B cell (primary cell): ENCODE measurements at regions not wholly inside any gene's neighbourhood (a gene's known extent, or its start where the extent isn't known, plus 50 kb on each side); places are given as distances from the start of the nearest gene placed in this dataset.

Source experiments
- ATAC-seq: fragments of 200-7000 bp; cut with Tn5 transposase; one replicate; pipeline ENCODE4 v1.10.0; 2021; ENCODE audit warnings: low read depth, mild to moderate bottlenecking, moderate number of reproducible peaks, moderate library complexity
- CTCF ChIA-PET: fragments of 350-600 bp; sonication (Branson Sonifier 250); formaldehyde crosslinking; loops from one replicate; lab custom pipeline; 2021; ENCODE audit warnings: antibody characterized with exemption, inconsistent platforms; lab: Charles Lee
- POLR2A ChIA-PET: fragments of 350-600 bp; sonication (Branson Sonifier 250); formaldehyde crosslinking; loops from one replicate; lab custom pipeline; 2021; ENCODE audit warnings: antibody characterized with exemption; lab: Charles Lee
- DNase-seq: peaks from one replicate; pipeline ENCODE4 v3.0.0; 2013
- H2AFZ ChIP-seq: 2 replicates; pipeline ENCODE4 v1.6.1; 2012; ENCODE audit warnings: mild to moderate bottlenecking, low read depth, low read length; ENCODE audit not compliant: insufficient read depth, poor library complexity, severe bottlenecking
- H3K27ac ChIP-seq, 2 donors: 1 replicate in 1 of 2; 2 replicates in 1 of 2; pipeline ENCODE4 v1.5.1; 2012 to 2013; ENCODE audit warnings: low read length in 2 of 2, mild to moderate bottlenecking in 2 of 2, moderate library complexity in 1 of 2
- H3K27me3 ChIP-seq, 4 experiments: fragments of 200-600 bp in 1 of 4; sonication (generic) in 1 of 4; replicated peaks in 1 of 4; 1 replicate in 2 of 4; 2 replicates in 2 of 4; pipeline versions ENCODE4 v1.6.1 to v1.7.0; 2013 to 2016; ENCODE audit warnings: low read length in 3 of 4, mild to moderate bottlenecking in 2 of 4, mixed read lengths in 1 of 4, moderate library complexity in 1 of 4; ENCODE audit not compliant: insufficient read depth in 4 of 4, control insufficient read depth in 3 of 4; ENCODE audit errors: control extremely low read depth in 1 of 4
- H3K36me3 ChIP-seq, 2 experiments: replicated peaks in 1 of 2; 1 replicate in 1 of 2; 2 replicates in 1 of 2; pipeline versions ENCODE4 v1.6.1 to v1.7.1; 2013; ENCODE audit warnings: low read length in 1 of 2; ENCODE audit not compliant: insufficient read depth in 2 of 2, control insufficient read depth in 1 of 2; ENCODE audit errors: control extremely low read depth in 1 of 2, extremely low read depth in 1 of 2
- H3K4me1 ChIP-seq, 2 donors: fragments of 200-600 bp in 1 of 2; sonication (generic) in 1 of 2; 1 replicate in 1 of 2; 2 replicates in 1 of 2; pipeline versions ENCODE4 v1.5.1 to v1.6.1; 2013 to 2017; ENCODE audit warnings: low read length in 2 of 2; ENCODE audit not compliant: control insufficient read depth in 2 of 2, insufficient read depth in 2 of 2
- H3K4me2 ChIP-seq: replicated peaks from 2 replicates; pipeline ENCODE3; 2012; ENCODE audit warnings: mild to moderate bottlenecking, low read depth, low read length; ENCODE audit not compliant: poor library complexity, severe bottlenecking
- H3K4me3 ChIP-seq, 5 experiments: fragments of 200-600 bp in 1 of 5; sonication (generic) in 1 of 5; 1 replicate in 3 of 5; 2 replicates in 2 of 5; pipeline versions ENCODE4 v1.5.1 to v1.7.0; 2011 to 2016; ENCODE audit warnings: low read length in 4 of 5, mild to moderate bottlenecking in 4 of 5, low read depth in 2 of 5, control low read depth in 1 of 5, moderate library complexity in 1 of 5; ENCODE audit not compliant: insufficient read depth in 1 of 5; ENCODE audit errors: control extremely low read depth in 1 of 5, extremely low read depth in 1 of 5
- H3K79me2 ChIP-seq: fragments of 200-600 bp; sonication (generic); one replicate; pipeline ENCODE4 v1.6.0; 2016; ENCODE audit warnings: low read length; ENCODE audit not compliant: control insufficient read depth, insufficient read depth
- H3K9ac ChIP-seq: fragments of 200-600 bp; sonication (generic); 2 replicates; pipeline ENCODE4 v1.6.1; 2017; ENCODE audit warnings: mild to moderate bottlenecking, low read length, moderate library complexity
- H3K9me3 ChIP-seq, 3 donors: one replicate each; pipeline versions ENCODE4 v1.6.1 to v1.7.1; 2013; ENCODE audit warnings: low read length in 2 of 3; ENCODE audit not compliant: control insufficient read depth in 2 of 3, insufficient read depth in 1 of 3; ENCODE audit errors: control extremely low read depth in 1 of 3
- H4K20me1 ChIP-seq: 2 replicates; pipeline ENCODE4 v1.6.0; 2012; ENCODE audit warnings: mild to moderate bottlenecking, low read length; ENCODE audit not compliant: insufficient read depth, control insufficient read depth, poor library complexity, severe bottlenecking
- H3K27ac Mint-ChIP-seq: one replicate; pipeline ENCODE4 v1.8.0; 2021; ENCODE audit warnings: mixed read lengths
- H3K27me3 Mint-ChIP-seq: one replicate; pipeline ENCODE4 v1.8.0; 2021; ENCODE audit warnings: mixed read lengths
- H3K4me1 Mint-ChIP-seq: one replicate; pipeline ENCODE4 v1.8.0; 2021; ENCODE audit warnings: mixed read lengths
- H3K4me3 Mint-ChIP-seq: one replicate; pipeline ENCODE4 v1.8.0; 2021; ENCODE audit warnings: mixed read lengths
- H3K9me3 Mint-ChIP-seq: one replicate; pipeline ENCODE4 v1.8.0; 2022; ENCODE audit warnings: mixed read lengths; ENCODE audit not compliant: insufficient read depth
- EZH2 ChIP-seq: IDR thresholded peaks from 2 replicates; pipeline ENCODE4 v1.6.1; 2012; ENCODE audit warnings: borderline replicate concordance, low read depth, mild to moderate bottlenecking, moderate library complexity, low read length; ENCODE audit not compliant: insufficient read depth, poor library complexity, severe bottlenecking
- WGBS: methylation state at CpG from one replicate; pipeline ENCODE4 v1.1.5; 2013; ENCODE audit warnings: missing lambda C conversion rate; ENCODE audit not compliant: insufficient coverage; 5-methylcytosine and 5-hydroxymethylcytosine counted together
- intact Hi-C: fragments of 100-400 bp; cut with micrococcal nuclease; formaldehyde crosslinking; loops from one replicate; pipeline ENCODE4 v1.10.0; 2022
- TF ChIP-seq, protein P1 (sequence below): fragments of 200-600 bp; IDR thresholded peaks from one replicate; pipeline ENCODE4 v1.8.0; 2022; ENCODE audit warnings: antibody characterized with exemption, mild to moderate bottlenecking

DNA sequence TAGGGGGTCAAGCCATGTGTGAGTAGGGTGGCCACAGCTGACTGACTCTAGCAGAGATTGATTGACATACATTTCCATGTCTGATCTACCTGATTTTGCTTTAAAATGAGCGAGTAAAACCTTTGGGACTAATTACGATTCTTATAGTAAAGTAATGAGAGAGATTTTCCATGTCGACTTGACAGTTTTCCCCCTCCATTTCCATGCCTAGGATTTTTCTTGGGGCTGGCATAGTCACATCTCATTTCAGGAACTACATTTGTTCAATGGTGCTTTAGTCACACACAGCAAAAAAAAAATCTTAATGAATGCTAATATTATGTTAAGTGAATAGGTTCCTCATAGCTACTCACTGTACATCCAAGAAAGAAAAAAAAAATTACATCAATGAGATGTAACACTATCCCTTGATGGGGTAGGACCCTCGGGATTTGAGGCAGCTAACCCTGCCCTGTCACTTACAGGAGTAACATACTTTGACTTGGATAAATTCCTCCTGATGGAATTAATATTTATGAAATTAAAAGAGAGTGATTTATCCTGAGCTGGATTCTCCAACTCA, 690.9 kb downstream of the TDRD15 start:
- no peaks in the 10 kb centered on the region for H3K27me3 Mint-ChIP-seq
- no peak for ATAC-seq
- Histone ChIP-seq H3K27ac (no peak overlapping the region), H3K4me3 (no peak overlapping the region), H3K4me2 (no peak overlapping the region), H3K27me3 (no peaks in the 10 kb centered on the region), H3K9me3 (no peaks in the 10 kb centered on the region), H3K4me1 (no peaks in the 10 kb centered on the region), H2AFZ (no peak overlapping the region), H3K9ac (no peak overlapping the region), H3K79me2 (no peaks in the 10 kb centered on the region), H3K36me3 (no peaks in the 10 kb centered on the region), H4K20me1 (no peaks in the 10 kb centered on the region)
- intact Hi-C loops: no loop called here
- H3K27ac Mint-ChIP-seq: no peak overlapping the region
- H3K9me3 Mint-ChIP-seq: peaks cover 7% of the 10 kb centered on the region
- ChIA-PET CTCF (no interaction called here), POLR2A (no interaction called here)
- H3K4me1 Mint-ChIP-seq: no peaks in the 10 kb centered on the region
- no peak for DNase-seq
- TF ChIP-seq, protein P1, sequence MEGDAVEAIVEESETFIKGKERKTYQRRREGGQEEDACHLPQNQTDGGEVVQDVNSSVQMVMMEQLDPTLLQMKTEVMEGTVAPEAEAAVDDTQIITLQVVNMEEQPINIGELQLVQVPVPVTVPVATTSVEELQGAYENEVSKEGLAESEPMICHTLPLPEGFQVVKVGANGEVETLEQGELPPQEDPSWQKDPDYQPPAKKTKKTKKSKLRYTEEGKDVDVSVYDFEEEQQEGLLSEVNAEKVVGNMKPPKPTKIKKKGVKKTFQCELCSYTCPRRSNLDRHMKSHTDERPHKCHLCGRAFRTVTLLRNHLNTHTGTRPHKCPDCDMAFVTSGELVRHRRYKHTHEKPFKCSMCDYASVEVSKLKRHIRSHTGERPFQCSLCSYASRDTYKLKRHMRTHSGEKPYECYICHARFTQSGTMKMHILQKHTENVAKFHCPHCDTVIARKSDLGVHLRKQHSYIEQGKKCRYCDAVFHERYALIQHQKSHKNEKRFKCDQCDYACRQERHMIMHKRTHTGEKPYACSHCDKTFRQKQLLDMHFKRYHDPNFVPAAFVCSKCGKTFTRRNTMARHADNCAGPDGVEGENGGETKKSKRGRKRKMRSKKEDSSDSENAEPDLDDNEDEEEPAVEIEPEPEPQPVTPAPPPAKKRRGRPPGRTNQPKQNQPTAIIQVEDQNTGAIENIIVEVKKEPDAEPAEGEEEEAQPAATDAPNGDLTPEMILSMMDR: no peak
- no peak for TF ChIP-seq EZH2
- no CpG with 5 or more reads among the region's 4 CpGs for WGBS
- H3K4me3 Mint-ChIP-seq: no peak overlapping the region

DNA sequence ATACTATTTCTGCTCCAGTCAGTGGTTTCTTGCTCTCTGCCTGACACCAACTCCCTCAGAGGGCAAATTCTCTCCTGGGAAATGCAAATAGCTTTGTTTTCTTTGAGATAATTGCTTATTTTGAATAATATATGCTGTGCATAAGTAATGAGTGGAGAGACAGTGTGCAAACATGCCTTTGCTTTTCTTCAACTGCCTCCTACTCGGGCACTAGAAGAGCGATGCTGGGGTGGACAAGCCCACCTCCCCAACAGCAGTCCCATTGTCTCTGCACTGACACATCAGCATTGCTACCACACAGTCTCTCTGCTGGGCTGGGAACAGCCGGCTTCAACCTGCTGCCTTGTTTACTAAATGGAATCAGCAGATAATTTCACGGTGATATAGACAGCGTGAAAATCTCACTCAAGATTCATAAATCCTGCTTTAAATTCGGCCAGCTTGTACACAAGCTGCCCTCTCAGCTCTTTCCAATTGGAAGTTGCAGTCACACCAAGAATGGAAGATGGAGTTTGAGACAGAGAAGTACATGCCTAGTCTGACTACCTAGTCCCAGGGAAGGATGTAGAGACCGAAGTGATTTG, 694.5 kb downstream of the TDRD15 start:
- Histone ChIP-seq H2AFZ (no peak overlapping the region), H3K9me3 (peaks cover 0 to 2% (median 0%) of the 10 kb centered on the region in 3 donors)
- no peaks in the 10 kb centered on the region for H3K27me3 Mint-ChIP-seq

More for the DNA sequence above, 694.5 kb downstream of the TDRD15 start:
- H3K9ac ChIP-seq: no peak overlapping the region
- ATAC-seq (no peak), DNase-seq (no peak)
- H4K20me1 ChIP-seq: no peaks in the 10 kb centered on the region
- H3K4me3 ChIP-seq: no peak overlapping the region
- Mint-ChIP-seq H3K4me1 (no peaks in the 10 kb centered on the region), H3K27ac (no peak overlapping the region), H3K9me3 (peaks cover 3% of the 10 kb centered on the region), H3K4me3 (no peak overlapping the region)
- no peak overlapping the region for H3K4me2 ChIP-seq
- CTCF ChIA-PET: no interaction called here
- no peak overlapping the region for H3K27ac ChIP-seq
- intact Hi-C loops: no loop called here
- POLR2A ChIA-PET: no interaction called here
- 94% methylated on average over 5 of the region's 7 CpGs for WGBS
- no peaks in the 10 kb centered on the region for H3K79me2 ChIP-seq
- H3K27me3 ChIP-seq: no peaks in the 10 kb centered on the region
- no peaks in the 10 kb centered on the region for H3K4me1 ChIP-seq
- no peaks in the 10 kb centered on the region for H3K36me3 ChIP-seq
- TF ChIP-seq, protein P1: no peak
- no peak for TF ChIP-seq EZH2
